Gastroesophageal sphincter (tissue), 3 donors: ENCODE measurements at regions not wholly inside any gene's neighbourhood (a gene's known extent, or its start where the extent isn't known, plus 50 kb on each side); places are given as distances from the start of the nearest gene placed in this dataset.

Experiments
- POLR2A ChIP-seq, 2 donors: fragments of 450-650 bp; IDR thresholded peaks; one replicate each; pipeline ENCODE4 v1.6.1; 2017; ENCODE audit warnings: antibody characterized with exemption in 2 of 2, mild to moderate bottlenecking in 2 of 2, moderate library complexity in 1 of 2
- TF ChIP-seq, protein P1 (sequence below), 4 experiments: fragments of 200-600 bp in 2 of 4; fragments of 450-650 bp in 2 of 4; sonication (generic) in 1 of 4; IDR thresholded peaks; one replicate each; pipeline ENCODE4 v1.5.1; 2017 to 2019; ENCODE audit warnings: antibody characterized with exemption in 4 of 4, mild to moderate bottlenecking in 2 of 4, moderate library complexity in 2 of 4

DNA sequence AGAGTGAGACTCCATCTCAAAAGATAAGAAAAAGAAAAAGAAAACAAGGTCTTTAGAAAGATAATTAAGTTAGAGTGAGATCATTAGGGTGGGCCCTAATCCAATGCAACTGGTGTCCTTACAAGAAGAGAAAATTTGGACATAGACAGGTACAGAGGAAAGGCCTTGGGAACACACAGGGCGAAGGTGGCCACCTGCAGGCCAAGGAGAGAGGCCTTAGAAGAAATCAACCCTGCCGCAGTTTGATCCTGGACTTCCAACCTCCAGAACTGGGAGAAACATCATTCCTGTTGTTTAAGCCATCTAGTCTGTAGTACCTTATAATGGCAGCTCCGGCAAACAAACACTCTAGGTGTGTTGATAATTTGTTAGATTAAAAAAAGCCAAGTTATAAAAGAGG lies 491.9 kb downstream of the MED13L start:
- TF ChIP-seq POLR2A (IDR thresholded peaks at IDR 0.05) = no peak
- TF ChIP-seq, protein P1, sequence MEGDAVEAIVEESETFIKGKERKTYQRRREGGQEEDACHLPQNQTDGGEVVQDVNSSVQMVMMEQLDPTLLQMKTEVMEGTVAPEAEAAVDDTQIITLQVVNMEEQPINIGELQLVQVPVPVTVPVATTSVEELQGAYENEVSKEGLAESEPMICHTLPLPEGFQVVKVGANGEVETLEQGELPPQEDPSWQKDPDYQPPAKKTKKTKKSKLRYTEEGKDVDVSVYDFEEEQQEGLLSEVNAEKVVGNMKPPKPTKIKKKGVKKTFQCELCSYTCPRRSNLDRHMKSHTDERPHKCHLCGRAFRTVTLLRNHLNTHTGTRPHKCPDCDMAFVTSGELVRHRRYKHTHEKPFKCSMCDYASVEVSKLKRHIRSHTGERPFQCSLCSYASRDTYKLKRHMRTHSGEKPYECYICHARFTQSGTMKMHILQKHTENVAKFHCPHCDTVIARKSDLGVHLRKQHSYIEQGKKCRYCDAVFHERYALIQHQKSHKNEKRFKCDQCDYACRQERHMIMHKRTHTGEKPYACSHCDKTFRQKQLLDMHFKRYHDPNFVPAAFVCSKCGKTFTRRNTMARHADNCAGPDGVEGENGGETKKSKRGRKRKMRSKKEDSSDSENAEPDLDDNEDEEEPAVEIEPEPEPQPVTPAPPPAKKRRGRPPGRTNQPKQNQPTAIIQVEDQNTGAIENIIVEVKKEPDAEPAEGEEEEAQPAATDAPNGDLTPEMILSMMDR (IDR thresholded peaks at IDR 0.05) = no peak
